ENCODE measurements at regions not wholly inside any gene's neighbourhood (a gene's known extent, or its start where the extent isn't known, plus 50 kb on each side); places are given as distances from the start of the nearest gene placed in this dataset.

DNA sequence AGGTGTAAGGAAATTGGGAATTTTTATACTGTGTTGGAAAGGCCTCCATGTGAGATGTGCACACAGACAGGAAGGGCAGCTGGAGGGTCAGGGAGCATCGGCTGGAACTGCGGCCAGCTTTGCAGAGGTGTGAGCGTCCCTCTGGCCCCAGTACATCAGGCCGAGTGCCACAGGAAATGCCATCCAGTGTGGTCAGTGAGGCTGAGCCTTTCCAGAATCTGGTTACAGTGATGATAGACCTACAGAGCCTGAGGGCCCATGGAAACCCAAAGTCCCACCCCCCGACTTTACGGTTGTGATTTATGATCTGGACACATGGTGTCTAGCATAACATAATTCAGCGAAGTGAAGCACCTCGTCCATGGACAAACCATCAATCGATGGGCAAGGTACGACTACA lies 137.3 kb upstream of the PDE10A start:
- Mint-ChIP-seq H3K36me3 (no peaks in the 10 kb centered on the region), H3K4me1 (no peaks in the 10 kb centered on the region), H3K9me3 (peaks cover 0 to 7% (median 2%) of the 10 kb centered on the region in 7 donors), H3K4me3 (no peak overlapping the region), H3K27ac (no peak overlapping the region), H3K27me3 (ENCODE audit: low read depth in 3 of 3) (peaks cover 9 to 16% (median 14%) of the 10 kb centered on the region in 3 donors)
- no peaks in the 10 kb centered on the region for H3K36me3 ChIP-seq (replicated peaks in 1 of 2; ENCODE audit: control insufficient read depth in 1 of 2, insufficient read depth in 2 of 2, low read length in 2 of 2)
- no peak overlapping the region for H3K27ac ChIP-seq (ENCODE audit: low read depth in 1 of 2, low read length in 2 of 2)
- no peak overlapping the region for H3K4me3 ChIP-seq (replicated peaks in 1 of 3; ENCODE audit: low read depth in 2 of 3, low read length in 3 of 3)
- H3K4me2 ChIP-seq (replicated peaks; ENCODE audit: extremely low read depth, low read length, poor library complexity, severe bottlenecking): no peak overlapping the region
- TF ChIP-seq, protein P1, sequence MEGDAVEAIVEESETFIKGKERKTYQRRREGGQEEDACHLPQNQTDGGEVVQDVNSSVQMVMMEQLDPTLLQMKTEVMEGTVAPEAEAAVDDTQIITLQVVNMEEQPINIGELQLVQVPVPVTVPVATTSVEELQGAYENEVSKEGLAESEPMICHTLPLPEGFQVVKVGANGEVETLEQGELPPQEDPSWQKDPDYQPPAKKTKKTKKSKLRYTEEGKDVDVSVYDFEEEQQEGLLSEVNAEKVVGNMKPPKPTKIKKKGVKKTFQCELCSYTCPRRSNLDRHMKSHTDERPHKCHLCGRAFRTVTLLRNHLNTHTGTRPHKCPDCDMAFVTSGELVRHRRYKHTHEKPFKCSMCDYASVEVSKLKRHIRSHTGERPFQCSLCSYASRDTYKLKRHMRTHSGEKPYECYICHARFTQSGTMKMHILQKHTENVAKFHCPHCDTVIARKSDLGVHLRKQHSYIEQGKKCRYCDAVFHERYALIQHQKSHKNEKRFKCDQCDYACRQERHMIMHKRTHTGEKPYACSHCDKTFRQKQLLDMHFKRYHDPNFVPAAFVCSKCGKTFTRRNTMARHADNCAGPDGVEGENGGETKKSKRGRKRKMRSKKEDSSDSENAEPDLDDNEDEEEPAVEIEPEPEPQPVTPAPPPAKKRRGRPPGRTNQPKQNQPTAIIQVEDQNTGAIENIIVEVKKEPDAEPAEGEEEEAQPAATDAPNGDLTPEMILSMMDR (IDR thresholded peaks at IDR 0.05): no peak
- no peaks in the 10 kb centered on the region for H3K9me3 ChIP-seq (replicated peaks in 1 of 2; ENCODE audit: control insufficient read depth in 1 of 2, insufficient read depth in 1 of 2, low read length in 2 of 2)
- H4K20me1 ChIP-seq (ENCODE audit: insufficient read depth, low read length): no peaks in the 10 kb centered on the region
- H3K4me1 ChIP-seq (ENCODE audit: control insufficient read depth in 1 of 2, insufficient read depth in 2 of 2, low read length in 2 of 2): no peaks in the 10 kb centered on the region
- H3K27me3 ChIP-seq (ENCODE audit: control insufficient read depth in 2 of 2, insufficient read depth in 2 of 2, low read length in 2 of 2): peaks cover 0 to 13% of the 10 kb centered on the region in 2 donors
- WGBS (ENCODE audit: insufficient coverage): 88% methylated on average over 8 of the region's 10 CpGs
- intact Hi-C loops (cut with micrococcal nuclease): no loop called here
- no peak overlapping the region for H3K9ac ChIP-seq (ENCODE audit: insufficient read depth, low read length, poor library complexity, severe bottlenecking)
- no peak overlapping the region for H2AFZ ChIP-seq (ENCODE audit: insufficient read depth, low read depth, low read length, poor library complexity, severe bottlenecking)
- H3K79me2 ChIP-seq (ENCODE audit: insufficient read depth, low read length): no peaks in the 10 kb centered on the region
- DNase-seq: no peak

DNA sequence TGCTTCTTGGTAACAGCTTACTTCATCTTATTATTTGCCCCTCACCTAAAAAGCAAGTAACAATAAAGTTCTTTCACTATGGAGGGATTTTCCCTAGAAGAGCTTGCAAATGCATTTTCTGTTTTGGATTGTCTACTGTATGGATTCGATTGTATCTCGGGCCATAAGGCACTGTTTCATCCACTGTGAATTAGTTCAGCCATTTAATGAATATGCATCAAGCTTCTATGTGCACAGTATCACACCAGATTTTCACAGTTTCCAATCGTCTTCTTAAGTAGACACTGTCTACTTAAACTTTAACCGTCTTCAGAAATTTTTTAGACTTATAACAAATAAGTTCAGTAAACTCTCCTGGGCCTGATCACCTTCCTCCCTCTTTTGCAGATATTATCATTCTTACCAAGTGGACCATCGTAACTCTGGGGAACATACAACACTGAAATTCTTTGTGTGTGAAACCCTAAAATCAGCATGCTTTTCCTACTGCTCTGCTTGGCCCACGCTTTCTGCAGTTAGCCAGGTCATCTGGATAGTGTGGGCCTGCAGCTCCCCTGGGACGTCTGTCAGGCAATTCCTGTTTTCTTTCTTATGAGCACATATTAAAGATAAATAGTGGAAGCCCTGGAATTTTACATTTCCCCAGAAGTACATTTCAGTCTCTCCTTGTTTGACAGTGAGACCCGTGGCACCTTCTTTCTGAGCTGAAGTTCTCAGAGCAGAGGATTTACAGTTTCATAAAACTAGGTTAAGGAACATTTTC lies 136.5 kb upstream of the PDE10A start:
- H3K27ac ChIP-seq (ENCODE audit: low read depth in 1 of 2, low read length in 2 of 2): no peak overlapping the region
- H3K4me3 Mint-ChIP-seq: no peak overlapping the region
- H3K27ac Mint-ChIP-seq: no peak overlapping the region
- peaks cover 6 to 9% (median 8%) of the 10 kb centered on the region in 3 donors for H3K27me3 Mint-ChIP-seq (ENCODE audit: low read depth in 3 of 3)
- TF ChIP-seq, protein P1 (IDR thresholded peaks at IDR 0.05): no peak
- H3K79me2 ChIP-seq (ENCODE audit: insufficient read depth, low read length): no peaks in the 10 kb centered on the region
- DNase-seq: no peak
- no peaks in the 10 kb centered on the region for H4K20me1 ChIP-seq (ENCODE audit: insufficient read depth, low read length)
- H3K9me3 ChIP-seq (replicated peaks in 1 of 2; ENCODE audit: control insufficient read depth in 1 of 2, insufficient read depth in 1 of 2, low read length in 2 of 2): no peaks in the 10 kb centered on the region
- no peak overlapping the region for H2AFZ ChIP-seq (ENCODE audit: insufficient read depth, low read depth, low read length, poor library complexity, severe bottlenecking)
- no peaks in the 10 kb centered on the region for H3K4me1 Mint-ChIP-seq
- no peaks in the 10 kb centered on the region for H3K36me3 ChIP-seq (replicated peaks in 1 of 2; ENCODE audit: control insufficient read depth in 1 of 2, insufficient read depth in 2 of 2, low read length in 2 of 2)
- intact Hi-C loops (cut with micrococcal nuclease): no loop called here
- no peak overlapping the region for H3K4me3 ChIP-seq (replicated peaks in 1 of 3; ENCODE audit: low read depth in 2 of 3, low read length in 3 of 3)
- no peak overlapping the region for H3K9ac ChIP-seq (ENCODE audit: insufficient read depth, low read length, poor library complexity, severe bottlenecking)
- peaks cover 0 to 7% (median 0%) of the 10 kb centered on the region in 7 donors for H3K9me3 Mint-ChIP-seq
- no peaks in the 10 kb centered on the region for H3K4me1 ChIP-seq (ENCODE audit: control insufficient read depth in 1 of 2, insufficient read depth in 2 of 2, low read length in 2 of 2)
- H3K36me3 Mint-ChIP-seq: no peaks in the 10 kb centered on the region
- WGBS (ENCODE audit: insufficient coverage): 93% methylated on average over 5 of the region's 8 CpGs
- peaks cover 0 to 13% of the 10 kb centered on the region in 2 donors for H3K27me3 ChIP-seq (ENCODE audit: control insufficient read depth in 2 of 2, insufficient read depth in 2 of 2, low read length in 2 of 2)
- no peak overlapping the region for H3K4me2 ChIP-seq (replicated peaks; ENCODE audit: extremely low read depth, low read length, poor library complexity, severe bottlenecking)
